ENCODE measurements at regions not wholly inside any gene's neighbourhood (a gene's known extent, or its start where the extent isn't known, plus 50 kb on each side); places are given as distances from the start of the nearest gene placed in this dataset.

DNA sequence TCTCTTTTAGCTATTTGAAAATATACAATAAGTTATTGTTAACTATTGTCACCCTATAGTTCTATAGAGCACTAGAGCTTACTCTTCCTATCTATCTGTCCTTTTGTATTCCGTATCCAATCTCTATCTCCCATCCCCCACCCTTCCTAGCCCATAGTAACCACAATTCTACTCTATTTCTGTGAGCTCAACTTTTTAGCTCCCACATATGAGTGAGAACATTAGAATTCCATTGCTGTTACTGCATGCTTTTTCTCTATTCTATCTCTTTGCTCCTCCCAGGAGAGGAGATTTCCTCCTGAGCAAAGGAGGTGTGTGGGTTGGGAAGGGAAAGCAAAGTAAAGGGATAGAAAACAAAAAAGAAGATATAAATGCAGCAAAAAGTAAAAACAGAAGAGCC is 105.6 kb upstream of the SLC4A7 start:
- Histone ChIP-seq H3K9me3 (ENCODE audit: low read depth) (no peaks in the 10 kb centered on the region), H3K4me3 (no peak overlapping the region), H3K27me3 (no peaks in the 10 kb centered on the region), H3K36me3 (replicated peaks; ENCODE audit: insufficient read depth, low read depth) (no peaks in the 10 kb centered on the region), H4K20me1 (ENCODE audit: insufficient read depth, poor library complexity, severe bottlenecking) (no peaks in the 10 kb centered on the region), H2AFZ (no peak overlapping the region), H3K4me2 (no peak overlapping the region), H3K9me2 (replicated peaks; ENCODE audit: insufficient read depth) (no peaks in the 10 kb centered on the region), H3K27ac (no peak overlapping the region), H3K79me2 (no peaks in the 10 kb centered on the region), H3K4me1 (ENCODE audit: insufficient read depth) (no peaks in the 10 kb centered on the region)
- TF ChIP-seq, protein P1, sequence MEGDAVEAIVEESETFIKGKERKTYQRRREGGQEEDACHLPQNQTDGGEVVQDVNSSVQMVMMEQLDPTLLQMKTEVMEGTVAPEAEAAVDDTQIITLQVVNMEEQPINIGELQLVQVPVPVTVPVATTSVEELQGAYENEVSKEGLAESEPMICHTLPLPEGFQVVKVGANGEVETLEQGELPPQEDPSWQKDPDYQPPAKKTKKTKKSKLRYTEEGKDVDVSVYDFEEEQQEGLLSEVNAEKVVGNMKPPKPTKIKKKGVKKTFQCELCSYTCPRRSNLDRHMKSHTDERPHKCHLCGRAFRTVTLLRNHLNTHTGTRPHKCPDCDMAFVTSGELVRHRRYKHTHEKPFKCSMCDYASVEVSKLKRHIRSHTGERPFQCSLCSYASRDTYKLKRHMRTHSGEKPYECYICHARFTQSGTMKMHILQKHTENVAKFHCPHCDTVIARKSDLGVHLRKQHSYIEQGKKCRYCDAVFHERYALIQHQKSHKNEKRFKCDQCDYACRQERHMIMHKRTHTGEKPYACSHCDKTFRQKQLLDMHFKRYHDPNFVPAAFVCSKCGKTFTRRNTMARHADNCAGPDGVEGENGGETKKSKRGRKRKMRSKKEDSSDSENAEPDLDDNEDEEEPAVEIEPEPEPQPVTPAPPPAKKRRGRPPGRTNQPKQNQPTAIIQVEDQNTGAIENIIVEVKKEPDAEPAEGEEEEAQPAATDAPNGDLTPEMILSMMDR (IDR thresholded peaks at IDR 0.05; ENCODE audit: poor library complexity) = no peak
- TF ChIP-seq EZH2 (IDR thresholded peaks at IDR 0.05; ENCODE audit: borderline replicate concordance) = no peak
- WGBS (ENCODE audit: low lambda C conversion rate, missing lambda C conversion rate) = 71% methylated on average over 1 of the region's 1 CpG
- no peak for DNase-seq (ENCODE audit: low spot score)

DNA sequence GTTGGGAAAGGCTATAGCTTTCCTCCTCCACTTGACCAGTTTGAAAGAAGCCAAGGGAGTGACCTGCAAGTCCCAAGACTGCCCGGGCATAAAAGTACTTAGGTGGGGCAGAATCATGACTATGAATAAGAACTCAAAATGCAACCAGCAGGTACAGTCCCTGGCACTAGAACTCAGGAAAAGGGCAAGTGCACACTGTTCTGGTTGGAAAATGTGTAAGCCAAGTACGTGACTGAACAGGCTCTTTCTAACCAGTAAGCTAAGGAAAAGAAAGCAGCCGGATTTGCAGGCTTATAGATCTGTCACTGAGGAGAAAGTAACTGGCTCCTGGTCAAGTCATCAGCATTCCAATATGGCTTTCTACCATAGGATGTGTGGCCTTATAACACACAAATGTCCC is 101.2 kb upstream of the SLC4A7 start:
- no peak overlapping the region for H3K4me2 ChIP-seq
- no peaks in the 10 kb centered on the region for H3K27me3 ChIP-seq
- 69% methylated on average over 3 of the region's 3 CpGs for WGBS (ENCODE audit: low lambda C conversion rate, missing lambda C conversion rate)
- H3K4me3 ChIP-seq = no peak overlapping the region
- no peaks in the 10 kb centered on the region for H3K36me3 ChIP-seq (replicated peaks; ENCODE audit: insufficient read depth, low read depth)
- TF ChIP-seq EZH2 (IDR thresholded peaks at IDR 0.05; ENCODE audit: borderline replicate concordance) = no peak
- no peak for TF ChIP-seq EZH2phosphoT487 (IDR thresholded peaks at IDR 0.05; ENCODE audit: low read depth, severe bottlenecking, unreplicated experiment)
- TF ChIP-seq, protein P1 (IDR thresholded peaks at IDR 0.05; ENCODE audit: poor library complexity) = no peak
- H3K27ac ChIP-seq = no peak overlapping the region
- no peaks in the 10 kb centered on the region for H3K4me1 ChIP-seq (ENCODE audit: insufficient read depth)
- no peaks in the 10 kb centered on the region for H3K79me2 ChIP-seq
- H3K9me3 ChIP-seq (ENCODE audit: low read depth) = no peaks in the 10 kb centered on the region
- H3K9me2 ChIP-seq (replicated peaks; ENCODE audit: insufficient read depth) = no peaks in the 10 kb centered on the region
- no peak for DNase-seq (ENCODE audit: low spot score)
- no peak overlapping the region for H2AFZ ChIP-seq
- H4K20me1 ChIP-seq (ENCODE audit: insufficient read depth, poor library complexity, severe bottlenecking) = no peaks in the 10 kb centered on the region

DNA sequence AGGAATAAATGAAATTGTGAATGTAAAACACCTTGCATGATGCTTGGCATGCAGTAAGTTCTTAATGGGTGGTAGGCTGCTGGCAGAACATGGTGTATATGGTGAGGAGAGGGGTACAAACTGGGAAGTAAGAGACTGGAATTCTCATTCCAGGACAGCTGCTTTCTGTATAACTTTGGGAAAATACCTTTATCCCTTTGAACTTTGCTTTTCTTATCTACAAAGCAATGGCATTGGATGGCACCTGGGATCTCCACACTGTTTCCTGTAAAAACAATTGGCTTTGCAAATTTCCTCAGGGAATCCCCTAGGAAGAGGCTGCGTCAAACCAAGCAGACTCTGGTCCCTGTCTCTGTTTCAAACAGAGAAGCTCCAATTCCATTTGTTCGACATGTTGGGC is 100.7 kb upstream of the SLC4A7 start:
- no peak overlapping the region for H2AFZ ChIP-seq
- no peaks in the 10 kb centered on the region for H3K9me3 ChIP-seq (ENCODE audit: low read depth)
- H3K27me3 ChIP-seq = no peaks in the 10 kb centered on the region
- no peaks in the 10 kb centered on the region for H4K20me1 ChIP-seq (ENCODE audit: insufficient read depth, poor library complexity, severe bottlenecking)
- H3K4me2 ChIP-seq = no peak overlapping the region
- TF ChIP-seq, protein P1 (IDR thresholded peaks at IDR 0.05; ENCODE audit: poor library complexity) = no peak
- TF ChIP-seq EZH2 (IDR thresholded peaks at IDR 0.05; ENCODE audit: borderline replicate concordance) (no peak), EZH2phosphoT487 (IDR thresholded peaks at IDR 0.05; ENCODE audit: low read depth, severe bottlenecking, unreplicated experiment) (no peak)
- 49% methylated on average over 2 of the region's 2 CpGs for WGBS (ENCODE audit: low lambda C conversion rate, missing lambda C conversion rate)
- H3K27ac ChIP-seq = peak overlapping the region; percentile 31
- peak; percentile 29 for DNase-seq (ENCODE audit: low spot score)
- H3K79me2 ChIP-seq = no peaks in the 10 kb centered on the region
- no peaks in the 10 kb centered on the region for H3K4me1 ChIP-seq (ENCODE audit: insufficient read depth)
- no peaks in the 10 kb centered on the region for H3K9me2 ChIP-seq (replicated peaks; ENCODE audit: insufficient read depth)
- no peak overlapping the region for H3K4me3 ChIP-seq
- H3K36me3 ChIP-seq (replicated peaks; ENCODE audit: insufficient read depth, low read depth) = no peaks in the 10 kb centered on the region

DNA sequence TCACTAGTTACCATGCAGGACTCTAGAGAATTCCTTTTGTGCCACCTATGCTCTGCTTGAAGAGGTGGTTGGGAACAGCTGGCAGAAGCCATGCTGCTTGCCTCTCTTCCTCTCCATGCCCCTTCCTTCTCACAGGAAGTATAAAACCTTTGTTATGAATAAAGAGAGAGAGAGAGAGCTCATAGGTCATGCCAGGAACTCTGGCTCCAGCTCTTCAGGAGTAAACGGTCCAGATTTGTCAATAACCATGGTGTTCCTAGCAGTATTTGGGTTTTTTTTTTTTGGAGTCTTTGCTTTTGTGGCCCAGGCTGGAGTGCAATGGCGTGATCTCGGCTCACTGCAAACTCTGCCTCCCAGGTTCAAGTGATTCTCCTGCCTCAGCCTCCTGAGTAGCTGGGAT is 97.7 kb upstream of the SLC4A7 start:
- Histone ChIP-seq H3K27ac (no peak overlapping the region), H3K9me2 (replicated peaks; ENCODE audit: insufficient read depth) (no peaks in the 10 kb centered on the region), H3K4me3 (no peak overlapping the region), H3K9me3 (ENCODE audit: low read depth) (no peaks in the 10 kb centered on the region), H3K79me2 (no peaks in the 10 kb centered on the region), H3K27me3 (no peaks in the 10 kb centered on the region), H3K4me2 (no peak overlapping the region), H4K20me1 (ENCODE audit: insufficient read depth, poor library complexity, severe bottlenecking) (no peaks in the 10 kb centered on the region), H3K36me3 (replicated peaks; ENCODE audit: insufficient read depth, low read depth) (no peaks in the 10 kb centered on the region), H2AFZ (no peak overlapping the region), H3K4me1 (ENCODE audit: insufficient read depth) (no peaks in the 10 kb centered on the region)
- no peak for DNase-seq (ENCODE audit: low spot score)
- WGBS (ENCODE audit: low lambda C conversion rate, missing lambda C conversion rate) = 81% methylated on average over 3 of the region's 3 CpGs
- no peak for TF ChIP-seq EZH2phosphoT487 (IDR thresholded peaks at IDR 0.05; ENCODE audit: low read depth, severe bottlenecking, unreplicated experiment)
- TF ChIP-seq, protein P1 (IDR thresholded peaks at IDR 0.05; ENCODE audit: poor library complexity) = no peak
- no peak for TF ChIP-seq EZH2 (IDR thresholded peaks at IDR 0.05; ENCODE audit: borderline replicate concordance)

All from hepatocyte (in vitro differentiated cells).